CD14-positive monocyte (primary cell): ENCODE measurements at regions not wholly inside any gene's neighbourhood (a gene's known extent, or its start where the extent isn't known, plus 50 kb on each side); places are given as distances from the start of the nearest gene placed in this dataset.

Experiments used
- DNase-seq, 3 donors: peaks; one replicate each; pipeline ENCODE4 v3.0.0-alpha.2; 2011 to 2022
- H2AFZ ChIP-seq: 2 replicates; pipeline ENCODE4 v1.6.0; 2012; ENCODE audit warnings: mild to moderate bottlenecking, low read depth, low read length, inconsistent platforms; ENCODE audit not compliant: insufficient read depth, poor library complexity, severe bottlenecking
- H3K27ac ChIP-seq, 2 donors: 1 replicate in 1 of 2; 2 replicates in 1 of 2; pipeline ENCODE4 v1.5.1; 2012 to 2013; ENCODE audit warnings: low read length in 2 of 2, control low read depth in 1 of 2, inconsistent platforms in 1 of 2, low read depth in 1 of 2, mild to moderate bottlenecking in 1 of 2
- H3K27me3 ChIP-seq, 2 donors: one replicate each; pipeline versions ENCODE4 v1.6.0 to v1.6.1; 2011 to 2013; ENCODE audit warnings: low read length in 2 of 2; ENCODE audit not compliant: control insufficient read depth in 2 of 2, insufficient read depth in 2 of 2
- H3K36me3 ChIP-seq, 2 donors: replicated peaks in 1 of 2; 1 replicate in 1 of 2; 2 replicates in 1 of 2; pipeline versions ENCODE4 v1.5.1 to v1.6.1; 2012 to 2013; ENCODE audit warnings: low read length in 2 of 2, control low read depth in 1 of 2, inconsistent platforms in 1 of 2, mild to moderate bottlenecking in 1 of 2; ENCODE audit not compliant: insufficient read depth in 2 of 2, control insufficient read depth in 1 of 2
- H3K4me1 ChIP-seq, 2 donors: 1 replicate in 1 of 2; 2 replicates in 1 of 2; pipeline versions ENCODE4 v1.5.1 to v1.6.1; 2012 to 2013; ENCODE audit warnings: low read length in 2 of 2, control low read depth in 1 of 2, inconsistent platforms in 1 of 2, mild to moderate bottlenecking in 1 of 2, moderate library complexity in 1 of 2; ENCODE audit not compliant: insufficient read depth in 2 of 2, control insufficient read depth in 1 of 2
- H3K4me2 ChIP-seq: replicated peaks from 2 replicates; pipeline ENCODE3; 2012; ENCODE audit warnings: low read length, moderate library complexity, mild to moderate bottlenecking; ENCODE audit not compliant: poor library complexity, severe bottlenecking; ENCODE audit errors: extremely low read depth
- H3K4me3 ChIP-seq, 3 experiments: fragments of 200-600 bp in 1 of 3; sonication (generic) in 1 of 3; replicated peaks in 1 of 3; 1 replicate in 2 of 3; 2 replicates in 1 of 3; pipeline ENCODE4 v1.5.1; 2011 to 2013; ENCODE audit warnings: low read length in 3 of 3, mild to moderate bottlenecking in 3 of 3, control low read depth in 2 of 3, low read depth in 2 of 3, inconsistent platforms in 1 of 3, moderate library complexity in 1 of 3
- H3K79me2 ChIP-seq: 2 replicates; pipeline ENCODE4 v1.6.0; 2012; ENCODE audit warnings: mild to moderate bottlenecking, control low read depth, inconsistent platforms, low read length, moderate library complexity; ENCODE audit not compliant: insufficient read depth
- H3K9ac ChIP-seq: 2 replicates; pipeline ENCODE4 v1.6.0; 2017; ENCODE audit warnings: low read length, mild to moderate bottlenecking; ENCODE audit not compliant: insufficient read depth, poor library complexity, severe bottlenecking
- H3K9me3 ChIP-seq, 2 donors: replicated peaks in 1 of 2; 1 replicate in 1 of 2; 2 replicates in 1 of 2; pipeline versions ENCODE4 v1.5.1 to v1.6.1; 2012 to 2013; ENCODE audit warnings: low read length in 2 of 2, control low read depth in 1 of 2; ENCODE audit not compliant: control insufficient read depth in 1 of 2, insufficient read depth in 1 of 2
- H4K20me1 ChIP-seq: 2 replicates; pipeline ENCODE4 v1.6.0; 2012; ENCODE audit warnings: mild to moderate bottlenecking, low read length, control low read depth, moderate library complexity; ENCODE audit not compliant: insufficient read depth
- H3K27ac Mint-ChIP-seq, 7 donors: one replicate each; pipeline ENCODE4 v1.8.0; 2020; ENCODE audit warnings: mild to moderate bottlenecking in 7 of 7, mixed read lengths in 7 of 7, moderate library complexity in 6 of 7, inconsistent platforms in 2 of 7
- H3K27me3 Mint-ChIP-seq, 3 donors: one replicate each; pipeline ENCODE4 v1.8.0; 2021 to 2022; ENCODE audit warnings: low read depth in 3 of 3, mild to moderate bottlenecking in 3 of 3, mixed read lengths in 3 of 3, moderate library complexity in 3 of 3, inconsistent platforms in 1 of 3
- H3K36me3 Mint-ChIP-seq, 2 donors: one replicate each; pipeline ENCODE4 v1.8.0; 2020; ENCODE audit warnings: mixed read lengths in 2 of 2, inconsistent platforms in 1 of 2, mild to moderate bottlenecking in 1 of 2
- H3K4me1 Mint-ChIP-seq: one replicate; pipeline ENCODE4 v1.8.0; 2020; ENCODE audit warnings: mild to moderate bottlenecking, mixed read lengths
- H3K4me3 Mint-ChIP-seq, 2 donors: one replicate each; pipeline ENCODE4 v1.8.0; 2020; ENCODE audit warnings: mild to moderate bottlenecking in 2 of 2, mixed read lengths in 2 of 2, moderate library complexity in 1 of 2
- H3K9me3 Mint-ChIP-seq, 7 donors: one replicate each; pipeline ENCODE4 v1.8.0; 2020 to 2022; ENCODE audit warnings: mixed read lengths in 7 of 7, mild to moderate bottlenecking in 6 of 7, moderate library complexity in 6 of 7, inconsistent platforms in 2 of 7
- CTCF ChIP-seq: fragments of 200-600 bp; IDR thresholded peaks from one replicate; pipeline ENCODE4 v1.8.0; 2022; ENCODE audit warnings: antibody characterized with exemption, mild to moderate bottlenecking
- WGBS: methylation state at CpG from one replicate; pipeline ENCODE4 v1.1.5; 2013; ENCODE audit warnings: missing lambda C conversion rate; ENCODE audit not compliant: insufficient coverage; 5-methylcytosine and 5-hydroxymethylcytosine counted together
- intact Hi-C, 2 donors: fragments of 100-400 bp; cut with micrococcal nuclease; formaldehyde crosslinking; loops; one replicate each; pipeline versions ENCODE4 v1.15.0 to v1.15.1; 2023

GRCh38 chr14:97506626-97507025 lies 709.4 kb downstream of the VRK1 start:
- Mint-ChIP-seq H3K27ac (no peak overlapping the region), H3K9me3 (peaks cover 8 to 31% (median 13%) of the 10 kb centered on the region in 7 donors), H3K36me3 (no peaks in the 10 kb centered on the region), H3K27me3 (no peaks in the 10 kb centered on the region), H3K4me3 (no peak overlapping the region), H3K4me1 (no peaks in the 10 kb centered on the region)
- Histone ChIP-seq H3K36me3 (no peaks in the 10 kb centered on the region), H2AFZ (no peak overlapping the region), H3K9me3 (peaks cover 5 to 11% of the 10 kb centered on the region in 2 donors), H3K4me3 (no peak overlapping the region), H3K4me1 (no peaks in the 10 kb centered on the region), H3K9ac (no peak overlapping the region), H3K4me2 (no peak overlapping the region), H3K27ac (no peak overlapping the region), H3K27me3 (no peaks in the 10 kb centered on the region), H3K79me2 (no peaks in the 10 kb centered on the region), H4K20me1 (no peaks in the 10 kb centered on the region)
- no CpG with 5 or more reads among the region's 2 CpGs for WGBS
- DNase-seq, result no peak
- no peak for TF ChIP-seq CTCF
- intact Hi-C loops, result no loop called here

DNA sequence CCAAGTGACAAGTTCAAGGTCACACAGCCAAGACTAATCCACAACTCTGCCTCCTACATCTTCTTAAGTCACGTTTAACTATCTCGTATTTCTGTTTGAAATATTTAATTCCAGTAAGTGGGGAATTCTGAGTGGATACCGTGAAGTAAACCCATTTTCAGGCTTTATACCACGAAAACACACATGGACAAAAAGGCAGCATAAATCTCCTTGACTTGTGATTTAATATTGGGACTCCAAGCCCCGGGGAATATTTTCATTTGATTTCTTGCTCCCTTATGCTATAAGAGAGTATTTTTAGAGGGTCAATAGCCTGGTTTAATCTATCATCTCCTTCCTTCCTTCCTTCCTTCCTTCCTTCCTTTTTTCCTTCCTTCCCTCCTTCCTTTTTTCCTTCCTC lies 716.7 kb downstream of the VRK1 start:
- Histone ChIP-seq H3K79me2 (no peaks in the 10 kb centered on the region), H3K9ac (no peak overlapping the region), H3K27me3 (no peaks in the 10 kb centered on the region), H4K20me1 (no peaks in the 10 kb centered on the region), H3K4me3 (no peak overlapping the region), H3K36me3 (no peaks in the 10 kb centered on the region), H3K9me3 (peaks cover 0 to 13% of the 10 kb centered on the region in 2 donors), H3K4me2 (no peak overlapping the region), H2AFZ (no peak overlapping the region), H3K4me1 (no peaks in the 10 kb centered on the region), H3K27ac (no peak overlapping the region)
- Mint-ChIP-seq H3K4me3 (no peak overlapping the region), H3K27me3 (peaks cover 0 to 2% (median 0%) of the 10 kb centered on the region in 3 donors), H3K9me3 (peaks cover 5 to 31% (median 9%) of the 10 kb centered on the region in 7 donors), H3K36me3 (no peaks in the 10 kb centered on the region), H3K4me1 (no peaks in the 10 kb centered on the region), H3K27ac (no peak overlapping the region)
- TF ChIP-seq CTCF, result no peak
- no CpG with 5 or more reads among the region's 5 CpGs for WGBS
- no peak for DNase-seq
- intact Hi-C loops, result no loop called here
